ENCODE measurements at regions not wholly inside any gene's neighbourhood (a gene's known extent, or its start where the extent isn't known, plus 50 kb on each side); places are given as distances from the start of the nearest gene placed in this dataset.
"Not testable (repeated sequence)": the region's sequence is repeated elsewhere in the genome, so short reads cannot be mapped to it uniquely, and the experiment has no call there.

DNA sequence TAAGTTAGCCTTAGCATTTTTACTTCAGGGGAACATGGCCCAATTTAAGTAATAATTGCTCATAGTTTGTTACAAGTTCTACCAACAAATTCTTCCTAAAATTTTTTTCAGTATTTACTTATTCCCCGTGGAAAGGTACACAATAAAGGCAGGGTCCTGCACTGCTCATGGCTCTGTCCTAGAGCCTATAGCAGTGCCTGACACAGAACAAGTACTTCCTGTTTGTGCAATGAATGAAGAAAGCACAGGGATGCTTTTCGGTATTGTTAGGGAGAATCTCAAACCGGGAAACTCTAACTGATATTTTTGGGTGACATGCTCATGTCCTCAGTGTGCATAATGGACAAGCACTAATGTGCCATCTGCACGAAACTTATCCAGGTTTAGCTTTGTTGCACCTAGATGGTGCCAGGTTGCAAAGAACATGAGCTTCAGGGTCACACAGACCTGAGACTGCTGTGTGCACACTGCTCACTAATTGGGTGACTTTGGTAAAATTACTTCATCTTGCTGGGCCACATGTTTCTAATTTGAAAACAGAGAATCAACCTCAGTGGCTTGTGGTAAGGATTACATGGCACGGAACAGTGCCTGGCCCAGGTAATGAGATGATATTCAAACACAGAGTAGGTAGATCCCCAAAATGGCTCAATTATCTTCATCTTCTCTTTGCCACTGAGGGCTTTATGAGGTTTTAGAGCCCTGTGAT lies 175.8 kb upstream of the NPY2R start:
- H3K9me3 Mint-ChIP-seq = no peaks in the 10 kb centered on the region

DNA sequence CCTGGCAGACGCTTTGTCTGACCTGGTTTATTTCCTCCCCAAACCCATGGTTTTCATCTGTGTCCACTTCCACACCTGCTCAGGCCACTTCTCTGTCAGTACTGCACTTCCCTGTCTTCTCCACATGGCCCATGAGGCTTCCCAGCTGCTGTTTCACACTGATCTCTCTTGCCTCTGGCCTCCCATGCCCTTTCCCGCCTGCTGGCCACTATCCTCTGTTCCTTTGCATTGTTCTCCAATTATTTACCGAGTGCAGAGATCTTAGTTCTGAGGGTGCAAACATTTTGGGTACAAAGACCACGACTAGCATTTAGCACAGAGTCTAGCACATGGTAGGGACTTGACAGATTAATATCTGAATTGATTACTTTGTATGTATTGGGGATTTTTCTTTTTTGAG lies 174.8 kb upstream of the NPY2R start:
- ATAC-seq (no peak), DNase-seq (no peak)
- Mint-ChIP-seq H3K27me3 (ENCODE audit: low read depth) (no peaks in the 10 kb centered on the region), H3K36me3 (ENCODE audit: insufficient read depth) (no peaks in the 10 kb centered on the region), H3K9me3 (no peaks in the 10 kb centered on the region), H3K4me1 (ENCODE audit: low read depth) (no peaks in the 10 kb centered on the region), H3K4me3 (no peak overlapping the region)

More for the DNA sequence above, 175.8 kb upstream of the NPY2R start:
- Mint-ChIP-seq H3K36me3 (ENCODE audit: insufficient read depth) (no peaks in the 10 kb centered on the region), H3K4me3 (no peak overlapping the region), H3K4me1 (ENCODE audit: low read depth) (no peaks in the 10 kb centered on the region), H3K27me3 (ENCODE audit: low read depth) (no peaks in the 10 kb centered on the region)
- ATAC-seq (no peak), DNase-seq (no peak)

DNA sequence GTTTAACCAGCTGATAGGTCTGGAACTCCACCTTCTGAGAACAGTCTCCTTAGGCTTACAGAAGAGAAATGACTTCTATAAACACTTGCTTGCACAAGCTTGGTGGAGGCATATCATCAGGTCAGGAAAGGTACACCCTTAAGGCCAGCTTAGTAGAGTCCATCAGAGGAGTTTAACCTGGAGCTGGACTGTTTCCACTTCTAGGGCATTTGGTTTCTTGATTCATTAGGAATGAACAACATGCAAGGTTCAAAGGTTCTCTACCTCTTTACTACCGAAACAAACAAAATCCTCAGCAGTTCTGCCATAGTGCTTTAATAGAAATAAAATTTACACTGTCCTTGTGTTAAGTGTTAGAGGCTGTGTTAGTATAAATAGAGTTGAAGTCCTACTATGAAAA lies 171.4 kb upstream of the NPY2R start:
- DNase-seq (no peak), ATAC-seq (no peak)
- H3K4me3 Mint-ChIP-seq = no peak overlapping the region
- no peaks in the 10 kb centered on the region for H3K27me3 Mint-ChIP-seq (ENCODE audit: low read depth)
- H3K4me1 Mint-ChIP-seq (ENCODE audit: low read depth) = no peaks in the 10 kb centered on the region
- H3K36me3 Mint-ChIP-seq (ENCODE audit: insufficient read depth) = no peaks in the 10 kb centered on the region
- no peaks in the 10 kb centered on the region for H3K9me3 Mint-ChIP-seq

DNA sequence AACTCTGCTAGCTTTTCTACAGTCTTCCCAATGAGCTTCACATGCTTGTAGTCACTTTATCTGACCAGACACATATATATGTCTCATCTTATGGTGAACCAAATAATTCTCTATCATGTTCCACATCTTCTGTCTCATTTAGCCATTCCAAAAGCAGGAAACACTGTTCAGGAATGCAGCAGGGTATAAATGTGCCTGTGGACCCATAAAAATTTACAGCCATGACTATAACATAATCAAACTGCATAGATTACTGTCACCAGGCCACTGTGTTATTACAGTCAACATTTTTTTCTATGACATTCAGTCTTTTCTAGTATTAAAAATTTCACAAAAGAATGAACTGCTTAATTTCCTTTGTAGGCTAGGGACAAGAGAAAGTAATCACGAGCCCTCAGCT lies 170.0 kb upstream of the NPY2R start:
- Mint-ChIP-seq H3K4me1 (ENCODE audit: low read depth) (no peaks in the 10 kb centered on the region), H3K36me3 (ENCODE audit: insufficient read depth) (no peaks in the 10 kb centered on the region), H3K9me3 (no peaks in the 10 kb centered on the region), H3K4me3 (no peak overlapping the region), H3K27me3 (ENCODE audit: low read depth) (no peaks in the 10 kb centered on the region)
- DNase-seq (no peak), ATAC-seq (no peak)

DNA sequence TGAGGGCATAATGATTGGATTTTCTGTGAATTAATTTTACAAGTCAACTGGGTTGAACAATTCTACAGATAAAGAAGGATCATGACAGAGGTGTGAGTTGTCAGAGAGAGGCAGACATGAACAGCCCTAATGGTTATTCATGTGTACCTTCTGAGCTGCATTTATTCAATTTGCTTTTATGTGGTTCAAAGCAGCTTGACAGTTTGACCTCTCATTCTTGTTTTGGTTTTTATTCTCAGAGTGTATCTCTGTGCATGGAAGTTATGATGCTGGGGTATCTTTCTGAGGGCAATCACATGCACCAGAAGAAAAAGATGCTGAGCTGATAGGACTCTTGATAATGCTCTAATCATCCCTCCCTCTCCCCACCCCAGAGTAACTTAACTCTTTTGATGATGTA lies 169.3 kb upstream of the NPY2R start:
- ATAC-seq (no peak), DNase-seq (no peak)
- H3K4me1 Mint-ChIP-seq (ENCODE audit: low read depth) = no peaks in the 10 kb centered on the region
- H3K36me3 Mint-ChIP-seq (ENCODE audit: insufficient read depth) = no peaks in the 10 kb centered on the region
- H3K4me3 Mint-ChIP-seq = no peak overlapping the region
- no peaks in the 10 kb centered on the region for H3K9me3 Mint-ChIP-seq
- no peaks in the 10 kb centered on the region for H3K27me3 Mint-ChIP-seq (ENCODE audit: low read depth)

DNA sequence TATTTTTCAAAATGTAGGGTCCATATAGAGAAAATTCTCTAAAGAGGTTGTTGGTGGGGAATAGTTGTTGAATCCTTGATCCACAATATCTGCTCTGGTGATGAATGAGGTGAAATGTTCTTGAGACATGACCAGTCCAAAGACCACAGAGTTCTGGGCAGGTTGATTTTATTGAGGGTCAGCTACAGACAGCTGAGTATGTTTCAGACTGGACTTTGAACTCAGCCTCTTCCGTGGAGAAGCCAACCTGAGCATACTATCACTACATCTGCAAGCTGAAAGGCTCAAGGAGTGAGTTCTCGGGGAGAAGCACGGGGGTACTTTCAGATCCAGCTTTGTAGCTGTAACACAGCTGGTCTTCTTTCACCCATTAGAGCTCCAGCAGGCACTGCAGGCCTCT lies 168.4 kb upstream of the NPY2R start:
- ATAC-seq = no peak
- no peak for DNase-seq
- no peaks in the 10 kb centered on the region for H3K9me3 Mint-ChIP-seq
- H3K27me3 Mint-ChIP-seq (ENCODE audit: low read depth) = no peaks in the 10 kb centered on the region
- H3K4me1 Mint-ChIP-seq (ENCODE audit: low read depth) = no peaks in the 10 kb centered on the region
- H3K4me3 Mint-ChIP-seq = no peak overlapping the region
- no peaks in the 10 kb centered on the region for H3K36me3 Mint-ChIP-seq (ENCODE audit: insufficient read depth)

DNA sequence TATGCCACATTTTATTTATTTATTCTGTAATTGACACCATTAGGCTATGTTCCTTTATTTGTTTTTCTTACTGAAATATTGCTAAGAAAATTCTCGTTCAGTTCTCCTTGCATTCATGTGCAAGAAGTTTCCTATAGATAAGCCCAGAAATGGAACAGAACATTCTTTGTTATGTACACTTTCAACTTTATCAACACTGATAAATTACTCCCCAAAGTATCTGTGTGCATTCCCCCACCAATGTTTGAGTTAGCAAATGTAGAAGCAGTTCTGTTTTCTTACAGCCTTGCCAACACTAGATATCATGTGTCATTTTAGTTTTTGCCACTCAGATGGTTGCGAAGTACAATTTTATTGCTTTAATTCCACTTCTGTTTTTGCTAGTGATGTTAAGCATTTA lies 166.4 kb upstream of the NPY2R start:
- Mint-ChIP-seq H3K36me3 (ENCODE audit: insufficient read depth) (no peaks in the 10 kb centered on the region), H3K27me3 (ENCODE audit: low read depth) (no peaks in the 10 kb centered on the region), H3K9me3 (no peaks in the 10 kb centered on the region), H3K4me1 (ENCODE audit: low read depth) (no peaks in the 10 kb centered on the region), H3K4me3 (no peak overlapping the region)
- DNase-seq = no peak
- ATAC-seq = no peak

DNA sequence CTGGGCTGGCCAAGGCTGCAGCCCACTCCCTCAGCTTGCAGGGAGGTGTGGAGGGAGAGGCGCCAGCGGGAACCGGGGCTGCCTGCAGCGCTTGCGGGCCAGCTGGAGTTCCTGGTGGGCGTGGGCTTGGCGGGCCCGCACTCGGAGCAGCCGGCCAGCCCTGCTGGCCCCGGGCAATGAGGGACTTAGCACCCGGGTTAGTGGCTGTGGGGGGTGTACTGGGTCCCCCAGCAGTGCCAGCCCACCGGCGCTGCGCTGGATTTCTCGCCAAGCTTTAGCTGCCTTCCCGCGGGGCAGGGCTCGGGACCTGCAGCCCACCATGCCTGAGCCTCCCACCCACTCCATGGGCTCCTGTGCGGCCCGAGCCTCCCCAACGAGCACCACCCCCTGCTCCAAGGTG lies 164.2 kb upstream of the NPY2R start:
- DNase-seq; H3K27me3 Mint-ChIP-seq (ENCODE audit: low read depth); H3K4me1 Mint-ChIP-seq (ENCODE audit: low read depth); H3K9me3 Mint-ChIP-seq; ATAC-seq; H3K4me3 Mint-ChIP-seq; H3K36me3 Mint-ChIP-seq (ENCODE audit: insufficient read depth): not testable (repeated sequence)

DNA sequence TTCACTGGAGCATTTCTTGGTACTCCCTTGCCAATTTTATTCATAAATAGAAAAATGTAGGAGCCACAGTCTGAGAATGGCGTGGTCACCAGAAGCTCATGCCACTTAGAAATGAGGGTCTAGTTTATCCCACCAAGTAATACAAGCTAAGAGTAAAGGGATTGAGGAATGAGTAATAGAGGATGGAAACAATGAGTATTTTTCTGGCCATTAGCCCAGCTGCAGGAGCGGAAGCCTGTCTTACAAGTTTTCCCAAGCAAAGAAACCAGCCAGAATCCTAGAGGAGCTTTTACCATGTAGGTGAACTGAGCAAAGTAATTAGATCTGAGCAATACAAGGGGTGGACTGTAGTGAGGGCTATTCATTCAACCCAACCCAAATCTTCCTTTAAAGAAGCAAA lies 160.7 kb upstream of the NPY2R start:
- Mint-ChIP-seq H3K27me3 (ENCODE audit: low read depth) (no peaks in the 10 kb centered on the region), H3K4me3 (no peak overlapping the region), H3K36me3 (ENCODE audit: insufficient read depth) (no peaks in the 10 kb centered on the region), H3K9me3 (no peaks in the 10 kb centered on the region), H3K4me1 (ENCODE audit: low read depth) (no peaks in the 10 kb centered on the region)
- no peak for ATAC-seq
- no peak for DNase-seq

DNA sequence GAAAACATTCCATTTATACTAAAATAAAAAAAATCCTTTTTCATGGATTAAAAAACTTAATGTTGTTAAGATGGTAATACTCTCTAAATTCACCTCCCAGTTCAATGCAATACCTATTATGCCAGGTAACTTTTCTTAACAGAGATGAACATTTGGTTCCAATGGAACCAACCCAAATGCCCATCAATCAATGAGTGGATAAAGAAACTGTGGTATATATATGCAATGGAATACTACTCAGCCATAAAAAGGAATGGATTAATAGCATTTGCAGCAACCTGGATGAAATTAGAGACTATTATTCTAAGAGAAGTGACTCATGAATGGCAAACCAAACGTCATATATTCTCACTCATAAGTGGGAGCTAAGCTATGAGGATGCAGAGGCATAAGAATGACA lies 154.4 kb upstream of the NPY2R start:
- not testable (repeated sequence) for H3K4me1 Mint-ChIP-seq (ENCODE audit: low read depth); DNase-seq; ATAC-seq; H3K36me3 Mint-ChIP-seq (ENCODE audit: insufficient read depth); H3K4me3 Mint-ChIP-seq; H3K9me3 Mint-ChIP-seq; H3K27me3 Mint-ChIP-seq (ENCODE audit: low read depth)

DNA sequence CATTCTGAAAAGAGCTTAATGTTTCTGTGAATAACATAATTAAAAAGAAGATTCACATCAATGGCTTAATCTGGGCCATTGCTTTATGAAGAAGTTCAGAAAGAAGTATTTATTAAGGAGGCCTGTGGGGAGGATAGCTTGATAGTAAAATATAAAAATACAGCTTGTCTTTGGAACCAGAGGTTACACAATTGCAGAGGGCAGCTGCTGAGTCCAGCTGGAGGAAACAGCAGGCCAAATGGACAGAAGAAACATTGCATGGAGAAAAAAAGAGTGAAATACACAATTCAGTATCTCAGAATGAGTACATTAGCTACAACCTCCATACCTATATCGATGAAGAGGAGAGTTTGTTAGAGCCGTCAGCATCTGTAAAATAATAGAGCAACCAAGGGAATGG lies 148.0 kb upstream of the NPY2R start:
- no peak for ATAC-seq
- Mint-ChIP-seq H3K4me3 (no peak overlapping the region), H3K27me3 (ENCODE audit: low read depth) (no peaks in the 10 kb centered on the region), H3K36me3 (ENCODE audit: insufficient read depth) (no peaks in the 10 kb centered on the region), H3K4me1 (ENCODE audit: low read depth) (no peaks in the 10 kb centered on the region), H3K9me3 (no peaks in the 10 kb centered on the region)
- no peak for DNase-seq

DNA sequence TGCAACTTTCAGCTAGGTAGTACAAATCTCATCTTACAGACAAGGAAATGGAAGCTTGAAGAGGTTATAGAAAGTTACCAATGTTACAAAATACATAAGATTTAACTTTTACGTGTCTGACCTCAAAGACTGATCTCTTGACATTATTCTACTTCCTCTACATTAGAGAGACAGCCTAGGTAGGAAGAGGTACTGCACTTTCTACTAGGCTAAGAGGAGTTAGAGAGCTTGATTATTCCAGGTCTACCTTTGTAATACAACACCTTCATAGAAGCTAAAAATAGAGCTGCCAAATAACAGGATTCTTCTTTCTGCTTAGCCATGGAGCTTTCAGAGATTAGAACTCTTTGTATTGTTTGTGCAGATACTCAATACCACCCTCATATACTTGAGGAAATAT lies 147.6 kb upstream of the NPY2R start:
- ATAC-seq (no peak), DNase-seq (no peak)
- Mint-ChIP-seq H3K27me3 (ENCODE audit: low read depth) (no peaks in the 10 kb centered on the region), H3K9me3 (no peaks in the 10 kb centered on the region), H3K36me3 (ENCODE audit: insufficient read depth) (no peaks in the 10 kb centered on the region), H3K4me3 (no peak overlapping the region), H3K4me1 (ENCODE audit: low read depth) (no peaks in the 10 kb centered on the region)

DNA sequence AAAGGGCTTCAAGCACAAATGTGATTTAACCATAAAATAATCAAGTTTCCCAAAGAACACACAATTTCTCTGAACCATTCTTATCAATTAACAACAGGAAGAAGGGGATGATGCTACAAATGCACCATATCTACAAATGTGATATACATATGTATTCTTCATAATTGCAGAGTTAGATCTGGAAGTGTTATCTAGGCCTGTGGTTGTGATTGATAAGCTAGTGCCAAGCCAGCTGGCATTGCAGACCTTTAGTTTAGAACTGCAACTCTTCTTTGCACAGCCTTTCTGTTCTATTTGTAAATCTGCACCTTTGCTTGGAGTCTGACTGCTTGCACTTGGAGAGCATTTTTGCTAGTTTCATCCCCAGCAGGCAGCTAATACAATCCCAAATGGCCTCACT lies 145.5 kb upstream of the NPY2R start:
- no peak overlapping the region for H3K4me3 Mint-ChIP-seq
- H3K9me3 Mint-ChIP-seq = no peaks in the 10 kb centered on the region
- no peak for DNase-seq
- ATAC-seq = no peak
- no peaks in the 10 kb centered on the region for H3K36me3 Mint-ChIP-seq (ENCODE audit: insufficient read depth)
- H3K27me3 Mint-ChIP-seq (ENCODE audit: low read depth) = no peaks in the 10 kb centered on the region
- H3K4me1 Mint-ChIP-seq (ENCODE audit: low read depth) = no peaks in the 10 kb centered on the region

DNA sequence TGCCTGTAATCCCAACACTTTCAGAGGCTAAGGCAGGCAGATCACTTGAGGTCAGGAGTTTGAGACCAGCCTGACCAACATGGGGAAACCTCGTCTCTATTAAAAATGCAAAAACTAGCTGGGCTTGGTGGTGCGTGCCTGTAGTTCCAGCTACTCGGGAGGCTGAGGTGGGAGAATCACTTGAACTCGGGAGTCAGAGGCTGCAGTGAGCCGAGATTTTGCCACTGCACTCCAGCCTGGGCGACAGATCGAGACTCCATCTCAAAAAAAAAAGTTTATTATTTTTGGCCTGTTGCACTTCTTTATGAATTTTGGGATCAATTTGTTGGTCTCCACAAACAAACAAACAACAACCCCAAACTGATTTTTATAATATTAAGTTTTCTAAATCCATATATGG lies 143.5 kb upstream of the NPY2R start:
- DNase-seq; H3K27me3 Mint-ChIP-seq (ENCODE audit: low read depth); H3K4me1 Mint-ChIP-seq (ENCODE audit: low read depth); ATAC-seq; H3K9me3 Mint-ChIP-seq; H3K4me3 Mint-ChIP-seq; H3K36me3 Mint-ChIP-seq (ENCODE audit: insufficient read depth): not testable (repeated sequence)

DNA sequence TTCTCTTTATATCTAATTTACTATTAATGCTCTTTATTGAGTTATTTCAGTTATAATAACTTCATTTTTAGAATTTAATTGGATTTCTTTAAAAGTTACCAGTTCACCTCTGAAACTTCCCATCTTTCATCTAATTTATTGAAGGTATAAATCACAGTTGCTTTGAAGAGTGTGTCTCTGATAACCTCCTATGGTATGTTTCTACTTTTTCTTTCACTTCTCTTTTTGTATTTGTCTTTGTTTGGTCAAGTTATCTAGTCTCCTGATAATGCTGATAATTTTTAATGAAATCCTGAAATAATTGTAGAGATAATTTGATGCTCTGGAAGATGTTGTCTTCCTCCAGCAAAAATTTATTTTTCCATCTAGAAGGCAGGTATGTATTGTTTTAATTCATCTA lies 141.6 kb upstream of the NPY2R start:
- Mint-ChIP-seq H3K4me1 (ENCODE audit: low read depth) (no peaks in the 10 kb centered on the region), H3K27me3 (ENCODE audit: low read depth) (no peaks in the 10 kb centered on the region), H3K4me3 (no peak overlapping the region), H3K36me3 (ENCODE audit: insufficient read depth) (no peaks in the 10 kb centered on the region), H3K9me3 (no peaks in the 10 kb centered on the region)
- DNase-seq (no peak), ATAC-seq (no peak)

DNA sequence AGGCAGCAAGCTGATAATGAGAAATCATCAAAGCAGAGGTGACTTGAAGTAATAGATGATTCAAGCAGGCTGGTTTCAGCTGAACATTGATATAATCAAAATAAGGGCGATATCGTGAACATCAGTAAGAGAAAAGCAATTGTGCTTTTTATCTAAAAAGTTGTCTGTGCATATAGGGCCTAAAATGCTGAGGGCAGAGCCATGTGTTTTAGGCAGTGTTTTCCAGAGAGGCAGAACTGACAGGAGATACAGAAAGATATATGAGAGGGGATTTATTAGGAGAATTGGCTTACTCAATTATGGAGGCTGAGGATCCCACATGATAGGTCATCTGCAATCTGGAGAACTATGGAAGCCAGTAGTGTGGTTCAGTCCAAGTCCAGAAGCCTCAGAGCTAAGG lies 136.5 kb upstream of the NPY2R start:
- H3K4me3 Mint-ChIP-seq = no peak overlapping the region
- ATAC-seq = no peak

More for the DNA sequence above, 136.5 kb upstream of the NPY2R start:
- H3K4me1 Mint-ChIP-seq (ENCODE audit: low read depth) = no peaks in the 10 kb centered on the region
- H3K36me3 Mint-ChIP-seq (ENCODE audit: insufficient read depth) = no peaks in the 10 kb centered on the region
- DNase-seq = no peak
- H3K27me3 Mint-ChIP-seq (ENCODE audit: low read depth) = no peaks in the 10 kb centered on the region
- no peaks in the 10 kb centered on the region for H3K9me3 Mint-ChIP-seq
